HG03342 (cell line): ENCODE measurements at regions not wholly inside any gene's neighbourhood (a gene's known extent, or its start where the extent isn't known, plus 50 kb on each side); places are given as distances from the start of the nearest gene placed in this dataset.
"Not testable (repeated sequence)": the region's sequence is repeated elsewhere in the genome, so short reads cannot be mapped to it uniquely, and the experiment has no call there.

Experiments
- ATAC-seq: cut with Tn5 transposase; IDR thresholded peaks from one replicate; pipeline ENCODE4 v1.9.1; 2021; ENCODE audit warnings: mild to moderate bottlenecking, moderate library complexity; ENCODE audit not compliant: unreplicated experiment

- no peak for ATAC-seq
Measured at GRCh38 chr1:208344202-208344857, 100.1 kb upstream of the PLXNA2 start.

- no peak for ATAC-seq
Measured at GRCh38 chr1:208347191-208347590, 103.0 kb upstream of the PLXNA2 start.

- no peak for ATAC-seq
Measured at GRCh38 chr1:208349694-208350330, 105.6 kb upstream of the PLXNA2 start.

- ATAC-seq: no peak
Measured at GRCh38 chr1:208350815-208351214, 106.6 kb upstream of the PLXNA2 start.

- no peak for ATAC-seq
Measured at GRCh38 chr1:208351838-208352237, 107.7 kb upstream of the PLXNA2 start.

GRCh38 chr1:208353797-208354196 is 109.6 kb upstream of the PLXNA2 start:
- ATAC-seq: not testable (repeated sequence)

GRCh38 chr1:208357644-208358507 is 113.7 kb upstream of the PLXNA2 start:
- no peak for ATAC-seq

GRCh38 chr1:208358651-208359050 is 114.5 kb upstream of the PLXNA2 start:
- ATAC-seq: no peak

- ATAC-seq: no peak
Measured at GRCh38 chr1:208362011-208362410, 117.8 kb upstream of the PLXNA2 start.

- no peak for ATAC-seq
Measured at GRCh38 chr1:208366559-208366958, 122.4 kb upstream of the PLXNA2 start.

- ATAC-seq: no peak
Measured at GRCh38 chr1:208369045-208369444, 124.9 kb upstream of the PLXNA2 start.

- no peak for ATAC-seq
Measured at GRCh38 chr1:208369658-208370057, 125.5 kb upstream of the PLXNA2 start.

GRCh38 chr1:208374391-208374941 is 130.3 kb upstream of the PLXNA2 start:
- ATAC-seq: no peak

GRCh38 chr1:208381481-208381880 is 137.3 kb upstream of the PLXNA2 start:
- ATAC-seq: no peak

- ATAC-seq: no peak
Measured at GRCh38 chr1:208387908-208388811, 144.0 kb upstream of the PLXNA2 start.

GRCh38 chr1:208393416-208393815 is 149.2 kb upstream of the PLXNA2 start:
- no peak for ATAC-seq

- ATAC-seq: no peak
Measured at GRCh38 chr1:208393826-208394225, 149.6 kb upstream of the PLXNA2 start.

GRCh38 chr1:208397286-208397685 is 153.1 kb upstream of the PLXNA2 start:
- no peak for ATAC-seq

GRCh38 chr1:208405014-208405413 is 160.8 kb upstream of the PLXNA2 start:
- ATAC-seq: no peak

GRCh38 chr1:208409176-208409575 is 165.0 kb upstream of the PLXNA2 start:
- ATAC-seq: no peak
